C1 segment of cervical spinal cord (tissue), 14 donors: ENCODE measurements at regions not wholly inside any gene's neighbourhood (a gene's known extent, or its start where the extent isn't known, plus 50 kb on each side); places are given as distances from the start of the nearest gene placed in this dataset.
"Not testable (repeated sequence)": the region's sequence is repeated elsewhere in the genome, so short reads cannot be mapped to it uniquely, and the experiment has no call there.

ENCODE experiments used
- DNase-seq, 14 donors: peaks; one replicate each; lab custom pipeline; 2025; lab: John Stamatoyannopoulos, UW

DNA sequence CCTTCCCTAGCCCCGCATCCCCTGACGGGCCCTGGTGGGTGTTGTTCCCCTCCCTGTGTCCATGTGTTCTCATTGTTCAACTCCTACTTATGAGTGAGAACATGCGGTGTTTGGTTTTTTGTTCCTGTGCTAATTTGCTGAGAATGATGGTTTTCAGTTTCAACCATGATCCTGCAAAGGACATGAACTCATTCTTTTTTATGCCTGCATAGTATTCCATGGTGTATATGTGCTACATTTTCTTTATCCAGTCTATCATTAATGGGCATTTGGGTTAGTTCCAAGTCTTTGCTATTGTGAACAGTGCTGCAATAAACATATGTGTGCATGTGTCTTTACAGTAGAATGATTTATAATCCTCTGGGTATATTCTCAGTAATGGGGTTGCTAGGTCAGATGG, 65.7 kb upstream of the DCD start:
- DNase-seq = not testable (repeated sequence)

DNA sequence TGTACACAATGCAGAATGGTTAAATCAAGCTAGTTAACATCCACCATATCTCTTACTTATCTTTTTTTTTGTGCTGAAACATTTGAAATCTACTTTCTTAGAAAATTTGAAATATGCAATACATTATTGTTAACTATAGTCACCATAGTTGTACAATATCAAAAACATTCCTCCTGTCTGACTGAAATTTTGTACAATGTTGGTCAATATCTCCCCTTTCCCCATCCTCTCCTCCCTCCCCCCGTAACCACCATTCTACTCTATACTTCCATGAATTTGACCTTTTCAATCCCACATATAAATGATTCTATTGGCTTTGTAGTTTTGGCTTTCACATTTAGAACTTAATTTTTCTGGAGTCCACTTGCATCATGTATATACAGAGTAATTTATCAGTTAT, 63.5 kb upstream of the DCD start:
- no peak for DNase-seq

DNA sequence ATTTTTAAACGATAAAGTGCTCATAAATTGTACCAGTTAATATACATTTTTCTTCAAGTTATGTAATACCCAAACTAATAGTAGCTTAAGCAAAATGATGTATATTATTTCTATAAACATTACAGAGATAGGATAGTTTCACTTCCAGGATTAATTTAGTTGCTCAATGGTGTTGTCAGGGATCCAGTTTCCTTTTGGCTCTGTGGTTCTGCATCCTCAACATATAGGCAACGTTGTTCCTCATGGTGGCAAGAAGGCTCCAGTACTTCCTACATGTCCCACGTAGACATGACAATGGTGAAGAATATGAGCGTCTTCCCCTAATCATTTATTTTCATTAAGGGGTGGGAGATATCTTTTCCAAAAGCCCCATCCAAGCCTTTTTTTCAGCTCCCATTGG, 60.7 kb upstream of the DCD start:
- DNase-seq = no peak

DNA sequence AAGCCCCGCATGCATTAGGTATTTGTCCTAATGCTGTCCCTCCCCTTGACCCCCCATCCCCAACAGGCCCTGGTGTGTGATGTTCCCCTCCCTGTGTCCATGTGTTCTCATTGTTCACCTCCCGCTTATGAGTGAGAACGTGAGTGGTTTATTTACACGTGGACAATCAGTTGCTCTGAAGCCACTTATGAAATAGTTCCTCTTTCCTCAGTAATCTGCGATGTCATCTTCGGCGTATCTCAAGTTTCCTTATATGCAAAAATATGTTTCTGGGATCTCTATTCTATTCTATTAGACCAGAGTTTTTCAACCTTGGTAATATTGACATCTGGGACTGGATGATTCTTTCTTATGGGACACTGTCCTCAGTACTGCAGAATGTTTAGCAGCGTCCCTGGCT, 56.0 kb upstream of the DCD start:
- no peak for DNase-seq

DNA sequence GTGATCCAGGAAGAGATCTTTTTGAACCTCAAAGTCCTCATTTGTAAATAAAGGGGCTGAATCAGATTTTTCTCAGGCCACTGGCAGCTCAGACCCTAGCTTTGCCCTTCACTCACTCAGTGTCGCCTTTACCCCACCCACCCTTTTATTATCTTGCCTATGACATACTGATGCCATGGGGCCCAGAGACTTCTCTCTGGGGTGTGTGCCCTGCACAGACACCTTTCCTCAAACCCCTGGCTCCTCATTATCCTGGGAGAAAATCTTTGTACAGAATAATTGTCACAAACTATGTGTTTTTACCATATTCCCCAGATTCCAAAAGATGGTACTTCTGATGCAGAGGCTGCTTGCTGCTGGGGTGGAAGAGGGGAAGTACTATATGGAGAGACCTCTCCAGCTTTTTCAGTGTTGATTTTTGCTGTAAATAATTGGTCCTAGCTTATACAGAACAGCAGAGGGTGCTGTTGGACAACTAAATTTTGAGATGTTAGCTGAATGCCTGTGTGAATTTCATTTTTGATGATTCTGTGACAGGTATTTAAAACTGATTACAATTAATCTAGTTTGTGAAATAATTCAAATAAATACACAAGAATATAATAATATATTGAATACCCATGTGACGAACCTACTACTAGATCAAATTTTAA, 53.9 kb upstream of the DCD start:
- peak in 2 of 14 donors; percentile 11 to 12 for DNase-seq

DNA sequence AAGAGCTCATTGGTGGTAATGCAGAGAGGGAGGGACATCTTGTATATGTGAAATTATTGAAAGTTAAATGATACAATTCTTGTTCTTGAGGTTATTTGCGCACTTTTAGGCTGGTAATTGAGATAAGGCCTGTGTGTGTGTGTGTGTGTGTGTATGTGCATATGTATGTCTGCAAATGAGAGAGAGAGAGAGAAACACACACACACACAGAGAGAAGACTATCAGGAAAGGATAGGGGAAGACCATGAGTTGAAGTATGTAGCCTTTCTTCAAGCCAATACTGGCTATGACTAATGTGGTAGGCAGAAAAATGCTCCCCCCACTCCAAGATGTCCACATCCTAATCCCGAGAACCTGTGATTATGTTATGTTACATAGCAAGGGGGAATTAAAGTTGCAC, 52.7 kb upstream of the DCD start:
- no peak for DNase-seq

DNA sequence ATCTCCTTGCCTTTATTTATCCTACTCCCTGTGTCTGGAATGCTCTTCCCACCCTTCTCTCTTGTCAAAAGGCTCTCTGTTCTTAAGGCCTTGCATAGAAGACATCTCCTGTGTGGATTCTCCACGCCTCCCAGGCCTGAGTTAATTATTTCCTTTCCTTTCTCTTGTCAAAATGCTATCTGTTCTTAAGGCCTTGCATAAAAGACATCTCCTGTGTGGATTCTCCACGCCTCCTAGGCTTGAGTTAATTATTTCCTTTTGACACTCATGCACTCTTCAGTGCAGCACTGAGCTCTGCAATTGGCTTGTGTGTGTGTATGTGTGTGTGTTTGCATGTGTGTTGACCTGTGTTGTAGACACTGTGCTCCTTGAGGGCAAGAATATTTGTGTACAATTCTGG, 52.1 kb upstream of the DCD start:
- no peak for DNase-seq
